ENCODE measurements at regions not wholly inside any gene's neighbourhood (a gene's known extent, or its start where the extent isn't known, plus 50 kb on each side); places are given as distances from the start of the nearest gene placed in this dataset.

DNA sequence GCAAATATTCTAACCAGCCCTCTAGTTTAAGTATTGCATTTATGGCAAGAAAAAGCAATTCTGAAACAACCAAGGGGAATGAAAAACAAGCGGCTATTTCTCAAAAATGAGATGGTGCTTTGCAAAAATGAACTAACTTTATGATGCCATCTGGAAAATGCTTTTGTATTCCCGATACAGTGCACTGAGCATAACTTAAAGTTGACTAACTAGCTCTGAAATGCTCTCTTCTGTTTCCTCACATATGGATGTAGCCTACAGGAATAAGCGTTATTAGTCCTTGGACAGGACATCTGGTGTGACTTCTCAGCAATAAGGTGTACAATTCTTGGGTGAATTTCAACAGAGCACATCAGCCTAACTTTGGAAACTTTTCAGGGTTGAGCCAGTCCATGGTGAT is 228.2 kb upstream of the DDI1 start:
- no peak for ATAC-seq
- Histone ChIP-seq H3K27ac (ENCODE audit: extremely low read length, insufficient read depth, low read length) (no peak overlapping the region), H3K36me3 (replicated peaks in 1 of 2; ENCODE audit: control insufficient read depth in 1 of 2, insufficient read depth in 2 of 2, low read length in 2 of 2) (no peaks in the 10 kb centered on the region), H3K27me3 (ENCODE audit: control insufficient read depth in 1 of 2, insufficient read depth in 2 of 2, low read length in 2 of 2) (no peaks in the 10 kb centered on the region), H3K79me2 (ENCODE audit: insufficient read depth, low read length) (no peaks in the 10 kb centered on the region), H3K9me3 (ENCODE audit: low read length) (peaks cover 63% of the 10 kb centered on the region), H3K4me3 (replicated peaks in 1 of 3; ENCODE audit: insufficient read depth in 1 of 3, low read depth in 2 of 3, low read length in 3 of 3) (no peak overlapping the region), H2AFZ (ENCODE audit: low read length) (no peak overlapping the region), H3K4me2 (ENCODE audit: low read depth, low read length) (no peak overlapping the region), H3K4me1 (ENCODE audit: insufficient read depth, low read length) (no peaks in the 10 kb centered on the region), H3K9ac (ENCODE audit: insufficient read depth, low read depth, low read length) (no peak overlapping the region), H4K20me1 (ENCODE audit: insufficient read depth, low read length) (no peaks in the 10 kb centered on the region)
- WGBS (ENCODE audit: low lambda C conversion rate) = 28% methylated on average over 3 of the region's 3 CpGs
- no TSS peak for BruUV-seq (replicated peaks)
- FAIRE-seq = no peak
- CTCF ChIA-PET (ENCODE audit: low intra/inter-chr PET ratio, low total read pairs) = no interaction called here
- TF ChIP-seq, protein P1, sequence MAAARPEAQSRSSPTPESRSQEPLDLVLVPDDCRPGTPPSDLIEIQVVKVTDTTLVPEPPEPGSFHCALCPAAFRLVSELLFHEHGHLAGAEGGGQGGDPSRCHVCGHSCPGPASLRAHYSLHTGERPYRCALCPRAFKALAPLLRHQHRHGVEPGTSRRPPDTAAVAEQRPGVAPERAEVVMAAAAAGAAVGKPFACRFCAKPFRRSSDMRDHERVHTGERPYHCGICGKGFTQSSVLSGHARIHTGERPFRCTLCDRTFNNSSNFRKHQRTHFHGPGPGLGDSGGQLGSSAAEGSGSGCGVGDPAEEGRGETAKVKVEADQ (CRISPR knock-in tag; IDR thresholded peaks at IDR 0.05; ENCODE audit: borderline replicate concordance) = no peak
- TF ChIP-seq, protein P2, sequence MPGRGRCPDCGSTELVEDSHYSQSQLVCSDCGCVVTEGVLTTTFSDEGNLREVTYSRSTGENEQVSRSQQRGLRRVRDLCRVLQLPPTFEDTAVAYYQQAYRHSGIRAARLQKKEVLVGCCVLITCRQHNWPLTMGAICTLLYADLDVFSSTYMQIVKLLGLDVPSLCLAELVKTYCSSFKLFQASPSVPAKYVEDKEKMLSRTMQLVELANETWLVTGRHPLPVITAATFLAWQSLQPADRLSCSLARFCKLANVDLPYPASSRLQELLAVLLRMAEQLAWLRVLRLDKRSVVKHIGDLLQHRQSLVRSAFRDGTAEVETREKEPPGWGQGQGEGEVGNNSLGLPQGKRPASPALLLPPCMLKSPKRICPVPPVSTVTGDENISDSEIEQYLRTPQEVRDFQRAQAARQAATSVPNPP (CRISPR knock-in tag; IDR thresholded peaks at IDR 0.05) = no peak
- TF ChIP-seq SRSF9 (IDR thresholded peaks at IDR 0.05; ENCODE audit: borderline replicate concordance, insufficient read depth, low read depth, low read length, poor library complexity, severe bottlenecking) (no peak), ELF3 (CRISPR knock-in tag; IDR thresholded peaks at IDR 0.05) (no peak), MXD4 (CRISPR knock-in tag; IDR thresholded peaks at IDR 0.05) (no peak), MTF2 (CRISPR knock-in tag; IDR thresholded peaks at IDR 0.05; ENCODE audit: borderline replicate concordance) (no peak), KAT7 (CRISPR knock-in tag; IDR thresholded peaks at IDR 0.05; ENCODE audit: borderline replicate concordance) (no peak), ZNF737 (CRISPR knock-in tag; IDR thresholded peaks at IDR 0.05; ENCODE audit: borderline replicate concordance) (no peak), KAT8 (CRISPR knock-in tag; IDR thresholded peaks at IDR 0.05) (no peak), MEIS2 (CRISPR knock-in tag; IDR thresholded peaks at IDR 0.05) (no peak), TOPORS (CRISPR knock-in tag; IDR thresholded peaks at IDR 0.05) (no peak), TCF7L2 (IDR thresholded peaks at IDR 0.05; ENCODE audit: low read depth, low read length) (no peak), ZNF549 (CRISPR knock-in tag; IDR thresholded peaks at IDR 0.05) (no peak), NFKBIZ (CRISPR knock-in tag; IDR thresholded peaks at IDR 0.05) (no peak), SOX5 (CRISPR knock-in tag; IDR thresholded peaks at IDR 0.05; ENCODE audit: borderline replicate concordance) (no peak), HCFC1 (IDR thresholded peaks at IDR 0.05; ENCODE audit: low read depth, low read length) (no peak), ZNF333 (CRISPR knock-in tag; IDR thresholded peaks at IDR 0.05; ENCODE audit: borderline replicate concordance) (no peak)
- TF ChIP-seq, protein P3, sequence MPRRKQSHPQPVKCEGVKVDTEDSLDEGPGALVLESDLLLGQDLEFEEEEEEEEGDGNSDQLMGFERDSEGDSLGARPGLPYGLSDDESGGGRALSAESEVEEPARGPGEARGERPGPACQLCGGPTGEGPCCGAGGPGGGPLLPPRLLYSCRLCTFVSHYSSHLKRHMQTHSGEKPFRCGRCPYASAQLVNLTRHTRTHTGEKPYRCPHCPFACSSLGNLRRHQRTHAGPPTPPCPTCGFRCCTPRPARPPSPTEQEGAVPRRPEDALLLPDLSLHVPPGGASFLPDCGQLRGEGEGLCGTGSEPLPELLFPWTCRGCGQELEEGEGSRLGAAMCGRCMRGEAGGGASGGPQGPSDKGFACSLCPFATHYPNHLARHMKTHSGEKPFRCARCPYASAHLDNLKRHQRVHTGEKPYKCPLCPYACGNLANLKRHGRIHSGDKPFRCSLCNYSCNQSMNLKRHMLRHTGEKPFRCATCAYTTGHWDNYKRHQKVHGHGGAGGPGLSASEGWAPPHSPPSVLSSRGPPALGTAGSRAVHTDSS (CRISPR knock-in tag; conservative IDR thresholded peaks at IDR 0.05) = no peak
- intact Hi-C loops (cut with micrococcal nuclease; ENCODE audit: unreplicated experiment) (no loop called here), in situ Hi-C loops (cut with HindIII; ENCODE audit: extremely low pct_ligation_motif_present, low pct_unique_long_range_greater_than_20kb) (no loop called here)
- POLR2A ChIA-PET = no interaction called here
- no peak for DNase-seq (ENCODE audit: low spot score)

Data from HepG2 (cell line).